ENCODE measurements at regions not wholly inside any gene's neighbourhood (a gene's known extent, or its start where the extent isn't known, plus 50 kb on each side); places are given as distances from the start of the nearest gene placed in this dataset.

DNA sequence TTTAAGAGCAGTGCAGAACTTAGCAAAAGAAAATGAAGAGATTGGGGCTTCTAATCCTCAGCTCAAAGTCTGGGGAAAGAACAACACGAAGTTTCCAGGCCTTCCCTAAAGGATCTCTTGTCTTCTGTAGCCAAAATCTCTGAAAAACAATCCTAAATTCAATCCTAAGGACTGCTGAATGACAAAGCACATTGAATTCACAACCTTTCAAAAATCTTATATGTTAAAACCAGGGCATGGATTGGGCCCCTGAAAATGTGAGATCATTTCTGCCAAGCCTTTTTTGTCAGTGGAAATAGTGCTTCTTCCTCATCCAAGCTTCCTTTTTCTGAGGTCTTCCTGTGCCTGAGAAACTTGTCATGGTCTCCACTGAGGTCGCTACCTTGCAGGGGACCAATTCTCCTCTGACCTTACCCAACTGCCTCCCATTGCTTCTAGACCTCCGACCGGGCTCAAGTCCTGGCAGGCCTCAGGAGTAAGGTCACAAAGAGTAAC, 126.2 kb upstream of the ARID1B start:
- TF ChIP-seq CTCF (IDR thresholded peaks at IDR 0.05; ENCODE audit: low read length, missing control alignments), result no peak
- no peak overlapping the region for H3K4me3 ChIP-seq (replicated peaks; ENCODE audit: low read depth, low read length)
- DNase-seq (ENCODE audit: low read depth), result no peak

DNA sequence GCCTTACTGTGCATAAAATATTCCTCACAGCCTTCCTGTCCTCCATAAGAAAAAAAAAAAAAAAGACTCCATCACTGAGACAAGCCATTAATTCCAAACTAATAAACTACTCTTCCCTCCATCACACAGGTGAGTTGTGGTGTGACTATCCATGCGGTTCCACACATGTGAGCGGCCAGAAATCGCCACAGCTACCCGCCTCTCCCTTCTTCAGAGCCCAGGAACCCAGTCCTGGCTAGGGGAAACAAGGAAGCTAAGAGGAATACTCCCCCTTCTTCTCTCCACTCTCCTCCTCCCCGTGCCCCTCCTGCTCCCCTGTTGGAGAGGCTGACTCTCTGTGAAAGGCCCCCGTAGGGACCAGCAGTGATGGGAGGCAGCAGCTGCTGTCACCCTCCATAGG, 128.6 kb upstream of the ARID1B start:
- no peak for TF ChIP-seq CTCF (IDR thresholded peaks at IDR 0.05; ENCODE audit: low read length, missing control alignments)
- no peak overlapping the region for H3K4me3 ChIP-seq (replicated peaks; ENCODE audit: low read depth, low read length)
- DNase-seq (ENCODE audit: low read depth), result no peak

- no peak for TF ChIP-seq CTCF (IDR thresholded peaks at IDR 0.05; ENCODE audit: low read length, missing control alignments)
- no peak for DNase-seq (ENCODE audit: low read depth)
- H3K4me3 ChIP-seq (replicated peaks; ENCODE audit: low read depth, low read length), result no peak overlapping the region
These were observed 129.2 kb upstream of the ARID1B start for GRCh38 chr6:156647991-156648390.

GRCh38 chr6:156647140-156647784, 129.9 kb upstream of the ARID1B start:
- no peak overlapping the region for H3K4me3 ChIP-seq (replicated peaks; ENCODE audit: low read depth, low read length)
- no peak for TF ChIP-seq CTCF (IDR thresholded peaks at IDR 0.05; ENCODE audit: low read length, missing control alignments)
- DNase-seq (ENCODE audit: low read depth), result no peak

- no peak for TF ChIP-seq CTCF (IDR thresholded peaks at IDR 0.05; ENCODE audit: low read length, missing control alignments)
- no peak for DNase-seq (ENCODE audit: low read depth)
- no peak overlapping the region for H3K4me3 ChIP-seq (replicated peaks; ENCODE audit: low read depth, low read length)
These were observed 130.7 kb upstream of the ARID1B start for GRCh38 chr6:156646496-156646895.

- no peak overlapping the region for H3K4me3 ChIP-seq (replicated peaks; ENCODE audit: low read depth, low read length)
- DNase-seq (ENCODE audit: low read depth), result peak; percentile 35
- TF ChIP-seq CTCF (IDR thresholded peaks at IDR 0.05; ENCODE audit: low read length, missing control alignments), result no peak
These were observed 132.1 kb upstream of the ARID1B start for GRCh38 chr6:156645097-156645496.
